ENCODE measurements at regions not wholly inside any gene's neighbourhood (a gene's known extent, or its start where the extent isn't known, plus 50 kb on each side); places are given as distances from the start of the nearest gene placed in this dataset.

DNA sequence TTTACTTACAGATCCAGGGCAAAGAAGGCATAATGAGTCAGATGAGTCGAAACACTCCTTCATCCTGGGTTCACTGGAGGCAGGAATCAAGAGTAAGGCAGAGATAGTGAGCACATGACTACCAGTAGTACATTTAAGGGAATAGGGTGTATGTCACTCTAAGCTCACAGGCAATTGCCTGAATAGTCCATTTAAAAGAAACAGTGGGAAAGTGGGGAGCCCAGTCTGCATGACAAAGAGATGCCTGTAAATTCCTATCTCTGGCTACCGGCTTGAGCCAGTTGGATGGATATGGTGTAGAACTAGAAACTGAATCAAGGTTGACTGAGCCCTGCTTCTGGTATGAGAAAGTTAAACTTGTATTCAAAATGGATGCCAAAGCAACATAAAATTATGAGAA, 861.5 kb upstream of the ZWINT start:
- TF ChIP-seq, protein P1, sequence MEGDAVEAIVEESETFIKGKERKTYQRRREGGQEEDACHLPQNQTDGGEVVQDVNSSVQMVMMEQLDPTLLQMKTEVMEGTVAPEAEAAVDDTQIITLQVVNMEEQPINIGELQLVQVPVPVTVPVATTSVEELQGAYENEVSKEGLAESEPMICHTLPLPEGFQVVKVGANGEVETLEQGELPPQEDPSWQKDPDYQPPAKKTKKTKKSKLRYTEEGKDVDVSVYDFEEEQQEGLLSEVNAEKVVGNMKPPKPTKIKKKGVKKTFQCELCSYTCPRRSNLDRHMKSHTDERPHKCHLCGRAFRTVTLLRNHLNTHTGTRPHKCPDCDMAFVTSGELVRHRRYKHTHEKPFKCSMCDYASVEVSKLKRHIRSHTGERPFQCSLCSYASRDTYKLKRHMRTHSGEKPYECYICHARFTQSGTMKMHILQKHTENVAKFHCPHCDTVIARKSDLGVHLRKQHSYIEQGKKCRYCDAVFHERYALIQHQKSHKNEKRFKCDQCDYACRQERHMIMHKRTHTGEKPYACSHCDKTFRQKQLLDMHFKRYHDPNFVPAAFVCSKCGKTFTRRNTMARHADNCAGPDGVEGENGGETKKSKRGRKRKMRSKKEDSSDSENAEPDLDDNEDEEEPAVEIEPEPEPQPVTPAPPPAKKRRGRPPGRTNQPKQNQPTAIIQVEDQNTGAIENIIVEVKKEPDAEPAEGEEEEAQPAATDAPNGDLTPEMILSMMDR (IDR thresholded peaks at IDR 0.05; ENCODE audit: borderline replicate concordance, extremely low read depth, insufficient read depth): no peak
- intact Hi-C loops (cut with DNase I): no loop called here
- DNase-seq (no peak), FAIRE-seq (no peak)
- H3K36me3 ChIP-seq (ENCODE audit: control insufficient read depth in 2 of 3, insufficient read depth in 3 of 3, low read length in 3 of 3): no peaks in the 10 kb centered on the region
- no peaks in the 10 kb centered on the region for H3K27me3 ChIP-seq (ENCODE audit: control insufficient read depth, insufficient read depth, low read length)
- H3K27ac ChIP-seq (ENCODE audit: low read depth in 2 of 2, low read length in 2 of 2): no peak overlapping the region
- no peak overlapping the region for H3K9ac ChIP-seq (ENCODE audit: low read length in 3 of 3)
- H3K4me3 ChIP-seq (ENCODE audit: low read length in 3 of 3): no peak overlapping the region
- H3K4me1 ChIP-seq (ENCODE audit: control insufficient read depth in 2 of 3, insufficient read depth in 2 of 3, low read depth in 1 of 3, low read length in 3 of 3): no peaks in the 10 kb centered on the region
- H3K9me3 ChIP-seq (ENCODE audit: control insufficient read depth in 2 of 3, insufficient read depth in 1 of 3, low read length in 3 of 3): no peaks in the 10 kb centered on the region

DNA sequence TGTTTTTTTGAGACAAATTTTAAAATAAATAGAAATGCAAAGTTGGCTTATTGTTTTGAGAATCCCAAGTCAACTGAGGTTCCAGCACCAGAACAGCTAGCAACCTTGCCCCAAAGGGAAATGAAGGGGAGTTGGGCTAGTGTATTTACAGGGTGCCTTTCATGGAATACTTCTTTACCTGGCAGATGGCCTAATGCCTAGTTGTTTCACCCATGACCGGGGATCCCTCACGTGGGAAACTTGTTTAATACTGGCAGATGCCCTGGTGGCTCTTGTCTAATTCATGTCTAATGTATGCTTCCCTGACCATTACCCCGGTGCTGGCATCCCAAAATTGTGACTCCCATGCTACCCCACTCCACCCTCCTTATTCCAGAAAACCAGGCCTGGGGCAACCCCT, 861.1 kb upstream of the ZWINT start:
- Histone ChIP-seq H3K9me3 (ENCODE audit: control insufficient read depth in 2 of 3, insufficient read depth in 1 of 3, low read length in 3 of 3) (no peaks in the 10 kb centered on the region), H3K36me3 (ENCODE audit: control insufficient read depth in 2 of 3, insufficient read depth in 3 of 3, low read length in 3 of 3) (no peaks in the 10 kb centered on the region), H3K4me1 (ENCODE audit: control insufficient read depth in 2 of 3, insufficient read depth in 2 of 3, low read depth in 1 of 3, low read length in 3 of 3) (no peaks in the 10 kb centered on the region), H3K27ac (ENCODE audit: low read depth in 2 of 2, low read length in 2 of 2) (no peak overlapping the region), H3K9ac (ENCODE audit: low read length in 3 of 3) (no peak overlapping the region), H3K4me3 (ENCODE audit: low read length in 3 of 3) (no peak overlapping the region), H3K27me3 (ENCODE audit: control insufficient read depth, insufficient read depth, low read length) (no peaks in the 10 kb centered on the region)
- TF ChIP-seq, protein P1 (IDR thresholded peaks at IDR 0.05; ENCODE audit: borderline replicate concordance, extremely low read depth, insufficient read depth): no peak
- FAIRE-seq (no peak), DNase-seq (no peak)
- intact Hi-C loops (cut with DNase I): no loop called here

DNA sequence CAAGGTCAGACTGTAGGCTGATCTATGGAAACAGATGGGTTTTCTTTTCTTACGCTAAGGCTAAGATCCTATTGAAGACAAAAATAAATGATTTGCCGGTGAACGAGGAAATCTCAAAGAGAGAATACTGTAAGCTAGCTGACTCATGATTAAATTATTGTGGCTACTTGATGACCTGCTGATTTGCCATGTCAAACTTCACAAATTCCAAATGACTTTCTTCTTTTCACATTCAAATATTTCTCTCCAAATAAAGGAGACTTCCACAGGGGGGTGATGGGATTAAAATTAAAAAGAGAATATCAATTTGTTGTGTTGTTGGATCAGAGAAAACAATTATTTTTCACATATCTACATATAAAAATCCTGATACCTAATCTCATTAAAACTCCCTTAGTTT, 860.6 kb upstream of the ZWINT start:
- intact Hi-C loops (cut with DNase I): no loop called here
- Histone ChIP-seq H3K4me1 (ENCODE audit: control insufficient read depth in 2 of 3, insufficient read depth in 2 of 3, low read depth in 1 of 3, low read length in 3 of 3) (no peaks in the 10 kb centered on the region), H3K27me3 (ENCODE audit: control insufficient read depth, insufficient read depth, low read length) (no peaks in the 10 kb centered on the region), H3K9ac (ENCODE audit: low read length in 3 of 3) (no peak overlapping the region), H3K9me3 (ENCODE audit: control insufficient read depth in 2 of 3, insufficient read depth in 1 of 3, low read length in 3 of 3) (no peaks in the 10 kb centered on the region), H3K27ac (ENCODE audit: low read depth in 2 of 2, low read length in 2 of 2) (no peak overlapping the region), H3K36me3 (ENCODE audit: control insufficient read depth in 2 of 3, insufficient read depth in 3 of 3, low read length in 3 of 3) (no peaks in the 10 kb centered on the region), H3K4me3 (ENCODE audit: low read length in 3 of 3) (no peak overlapping the region)
- DNase-seq (no peak), FAIRE-seq (no peak)
- TF ChIP-seq, protein P1 (IDR thresholded peaks at IDR 0.05; ENCODE audit: borderline replicate concordance, extremely low read depth, insufficient read depth): no peak

DNA sequence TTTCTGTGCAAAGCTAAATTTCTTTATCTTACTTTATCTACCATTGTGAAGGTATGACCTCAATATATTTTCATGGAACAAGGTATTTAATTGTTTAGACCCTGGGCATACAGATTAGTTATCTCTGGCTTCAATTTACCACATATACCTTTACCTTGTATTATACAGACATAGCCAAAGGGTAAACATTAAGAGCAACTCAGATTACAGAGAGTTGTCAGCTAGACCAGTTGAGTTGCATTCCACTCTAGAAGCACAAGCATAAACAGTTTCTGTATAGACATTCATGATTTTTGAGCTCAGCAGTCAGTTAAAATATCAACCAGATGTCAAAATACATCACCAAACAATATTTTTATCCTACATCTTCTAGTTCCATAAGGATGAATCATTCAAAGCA, 857.3 kb upstream of the ZWINT start:
- no peak for DNase-seq
- intact Hi-C loops (cut with DNase I): no loop called here
- H3K9me3 ChIP-seq (ENCODE audit: control insufficient read depth in 2 of 3, insufficient read depth in 1 of 3, low read length in 3 of 3): peaks cover 0 to 2% (median 0%) of the 10 kb centered on the region in 3 donors
- H3K4me3 ChIP-seq (ENCODE audit: low read length in 3 of 3): no peak overlapping the region
- H3K27me3 ChIP-seq (ENCODE audit: control insufficient read depth, insufficient read depth, low read length): no peaks in the 10 kb centered on the region
- no peak overlapping the region for H3K27ac ChIP-seq (ENCODE audit: low read depth in 2 of 2, low read length in 2 of 2)
- no peak for FAIRE-seq
- H3K4me1 ChIP-seq (ENCODE audit: control insufficient read depth in 2 of 3, insufficient read depth in 2 of 3, low read depth in 1 of 3, low read length in 3 of 3): no peaks in the 10 kb centered on the region
- no peaks in the 10 kb centered on the region for H3K36me3 ChIP-seq (ENCODE audit: control insufficient read depth in 2 of 3, insufficient read depth in 3 of 3, low read length in 3 of 3)
- TF ChIP-seq, protein P1 (IDR thresholded peaks at IDR 0.05; ENCODE audit: borderline replicate concordance, extremely low read depth, insufficient read depth): no peak
- no peak overlapping the region for H3K9ac ChIP-seq (ENCODE audit: low read length in 3 of 3)

All from kidney (tissue), 13 donors.